Astrocyte of the cerebellum (primary cell): ENCODE measurements at regions not wholly inside any gene's neighbourhood (a gene's known extent, or its start where the extent isn't known, plus 50 kb on each side); places are given as distances from the start of the nearest gene placed in this dataset.

Experiments
- DNase-seq: peaks from one replicate; pipeline ENCODE4 v3.0.0-alpha.2; 2011; ENCODE audit warnings: low read depth
- H3K4me3 ChIP-seq: 2 replicates; pipeline ENCODE4 v1.5.1; 2011; ENCODE audit warnings: mild to moderate bottlenecking, low read depth, low read length, moderate library complexity
- CTCF ChIP-seq: IDR thresholded peaks from 2 replicates; pipeline ENCODE4 v1.5.1; 2012; ENCODE audit warnings: low read length, low read depth, moderate library complexity, mild to moderate bottlenecking; ENCODE audit errors: missing control alignments
- in situ Hi-C: cut with HindIII; loops from 2 replicates; pipeline ENCODE4 v1.10.0; 2017; ENCODE audit warnings: low sequenced_read_pairs

GRCh38 chr1:168792592-168793125, 63.7 kb upstream of the DPT start:
- in situ Hi-C loops, result no loop called here
- no peak for TF ChIP-seq CTCF
- no peak for DNase-seq
- H3K4me3 ChIP-seq, result no peak overlapping the region

- no peak for DNase-seq
- TF ChIP-seq CTCF, result no peak
- no peak overlapping the region for H3K4me3 ChIP-seq
- in situ Hi-C loops, result no loop called here
These were observed 65.1 kb upstream of the DPT start for GRCh38 chr1:168794057-168794456.

GRCh38 chr1:168795681-168796080, 66.7 kb upstream of the DPT start:
- in situ Hi-C loops, result no loop called here
- no peak for DNase-seq
- no peak overlapping the region for H3K4me3 ChIP-seq
- no peak for TF ChIP-seq CTCF

GRCh38 chr1:168799927-168800605, 71.1 kb upstream of the DPT start:
- in situ Hi-C loops, result no loop called here
- no peak for DNase-seq
- TF ChIP-seq CTCF, result no peak
- no peak overlapping the region for H3K4me3 ChIP-seq

- in situ Hi-C loops, result no loop called here
- H3K4me3 ChIP-seq, result no peak overlapping the region
- no peak for TF ChIP-seq CTCF
- no peak for DNase-seq
These were observed 72.2 kb upstream of the DPT start for GRCh38 chr1:168801032-168801745.

GRCh38 chr1:168803806-168804510, 75.0 kb upstream of the DPT start:
- no peak for DNase-seq
- in situ Hi-C loops, result no loop called here
- TF ChIP-seq CTCF, result no peak
- H3K4me3 ChIP-seq, result no peak overlapping the region
